SK-N-MC (cell line): ENCODE measurements at regions not wholly inside any gene's neighbourhood (a gene's known extent, or its start where the extent isn't known, plus 50 kb on each side); places are given as distances from the start of the nearest gene placed in this dataset.

ENCODE experiments used
- EZH2 ChIP-seq: fragments of 200-600 bp; sonication (generic); IDR thresholded peaks from one replicate; pipeline ENCODE4 v1.6.1; 2017; ENCODE audit warnings: antibody characterized with exemption
- FOXP2 ChIP-seq: optimal IDR thresholded peaks from 2 replicates; pipeline ENCODE3; 2011; ENCODE audit warnings: mild to moderate bottlenecking, moderate library complexity; ENCODE audit not compliant: insufficient read depth; ENCODE audit errors: extremely low read length, control extremely low read depth
- POLR2AphosphoS5 ChIP-seq: IDR thresholded peaks from 2 replicates; pipeline ENCODE4 v1.6.1; 2012; ENCODE audit warnings: mild to moderate bottlenecking, low read depth, low read length, borderline replicate concordance

- TF ChIP-seq POLR2AphosphoS5: no peak
- TF ChIP-seq EZH2: no peak
- TF ChIP-seq FOXP2: no peak
Measured at GRCh38 chr5:29016067-29016466, 1977.7 kb upstream of the CDH9 start.
